Stimulated activated CD4-positive, alpha-beta T cell treated with anti-CD3 and anti-CD28 coated beads, Interleukin-1b, Interleukin-23, amount 100 ng/mL, for 24 hours (primary cell): ENCODE measurements at regions not wholly inside any gene's neighbourhood (a gene's known extent, or its start where the extent isn't known, plus 50 kb on each side); places are given as distances from the start of the nearest gene placed in this dataset.
"Not testable (repeated sequence)": the region's sequence is repeated elsewhere in the genome, so short reads cannot be mapped to it uniquely, and the experiment has no call there.

Source experiments
- DNase-seq, 4 experiments: peaks; one replicate each; pipeline ENCODE4 v3.0.0-alpha.2; 2020; ENCODE audit warnings: low read depth in 4 of 4, low spot score in 1 of 4

GRCh38 chr22:42217752-42218280 is 52.6 kb downstream of the TCF20 start:
- no peak for DNase-seq

DNA sequence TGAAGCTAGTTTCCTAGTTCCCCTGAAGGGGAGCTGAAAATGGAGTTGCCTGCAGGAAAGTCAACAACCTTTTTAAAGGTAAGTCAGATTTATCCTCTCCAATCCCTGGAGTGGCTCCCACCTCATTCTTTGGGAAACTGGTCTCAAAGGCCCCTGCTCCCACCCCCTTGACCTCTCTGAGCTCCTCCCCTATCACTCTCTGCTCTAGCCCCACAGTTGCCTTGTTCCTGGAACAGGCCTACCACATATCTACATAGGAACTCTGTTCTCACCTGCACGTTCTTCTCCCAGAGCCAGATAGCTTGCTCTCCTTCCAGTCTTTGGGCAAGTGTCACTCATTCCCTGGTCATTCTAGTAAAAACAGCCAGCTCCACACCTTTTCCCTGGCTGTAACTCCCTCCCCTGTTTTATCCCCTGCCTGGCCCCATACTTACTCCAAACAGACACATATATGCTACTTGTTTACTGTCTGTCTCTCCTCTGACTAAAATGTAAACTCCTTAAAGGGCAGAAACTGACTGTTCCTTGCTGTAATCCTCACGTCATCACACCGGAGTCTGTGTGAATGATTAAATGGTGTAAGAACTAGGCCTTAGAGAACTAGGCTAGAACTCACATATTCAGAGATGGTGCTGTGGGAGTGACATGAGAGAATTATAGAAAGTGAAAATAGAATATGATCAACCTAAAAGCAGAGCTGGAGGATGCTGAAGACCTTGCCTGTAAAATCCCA is 53.3 kb downstream of the TCF20 start:
- DNase-seq = peak in 1 of 4 experiments; percentile 7

- no peak for DNase-seq
Measured at GRCh38 chr22:42214633-42215415, 55.6 kb downstream of the TCF20 start.

- DNase-seq = no peak
Measured at GRCh38 chr22:42208362-42208761, 62.1 kb downstream of the TCF20 start.

DNA sequence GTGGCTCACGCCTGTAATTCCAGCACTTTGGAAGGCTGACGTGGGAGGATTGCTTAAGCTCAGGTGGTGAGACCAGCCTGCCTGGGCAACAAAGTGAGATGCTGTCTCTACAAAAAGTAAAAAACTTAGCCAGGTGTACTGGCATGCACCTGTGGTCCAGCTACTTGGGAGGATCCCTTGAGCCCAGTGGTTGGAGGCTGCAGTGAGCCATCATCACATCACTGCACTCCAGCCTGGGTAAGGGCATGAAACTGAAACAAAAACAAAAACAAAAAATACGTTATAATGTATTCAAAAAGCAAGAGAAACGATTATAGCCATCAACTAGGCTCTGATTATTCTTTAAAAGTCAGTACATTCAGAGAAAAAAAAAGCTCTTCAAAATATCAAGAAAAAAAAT is 62.5 kb downstream of the TCF20 start:
- no peak for DNase-seq

DNA sequence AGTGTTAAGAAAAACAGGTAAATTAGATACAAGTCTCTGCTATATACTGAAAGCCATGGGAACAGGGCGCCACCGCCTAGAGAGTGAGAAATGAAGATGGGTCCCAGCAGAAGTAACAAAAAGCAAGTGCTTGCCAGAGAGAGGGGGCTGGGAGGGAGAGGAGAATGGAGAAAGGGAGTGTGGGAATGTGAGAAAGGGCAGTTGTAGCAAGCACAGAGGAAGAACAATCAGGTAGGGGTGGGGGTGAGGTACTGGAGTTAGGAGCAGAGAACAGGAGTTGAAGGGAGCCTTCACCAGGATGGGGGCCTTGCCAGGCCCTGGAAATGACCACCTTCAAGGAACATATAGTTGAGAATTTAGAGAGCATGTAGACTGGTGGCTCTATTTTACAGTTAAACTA is 66.8 kb downstream of the TCF20 start:
- no peak for DNase-seq

- peak in 3 of 4 experiments; percentile 34 to 37 (median 35) for DNase-seq
Measured at GRCh38 chr22:42202669-42203068, 67.8 kb downstream of the TCF20 start.

DNA sequence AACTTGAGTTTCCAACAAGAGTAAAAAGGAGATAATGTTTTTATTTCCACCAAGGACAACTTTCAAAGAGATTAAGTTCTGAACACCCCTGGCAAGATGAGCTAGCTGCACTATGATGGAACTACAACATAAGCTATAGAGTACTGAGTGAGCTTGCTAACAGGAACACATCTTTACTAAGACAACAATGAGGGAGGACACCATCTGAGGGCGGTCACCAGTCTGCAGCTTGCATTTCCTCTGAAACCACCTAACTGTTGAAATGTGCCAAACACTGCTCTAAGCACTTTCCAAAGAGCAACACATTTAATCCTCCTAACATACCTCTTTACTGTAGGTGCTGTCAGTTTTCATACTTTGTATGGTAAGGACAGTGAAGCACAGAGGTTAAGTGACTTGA is 68.4 kb downstream of the TCF20 start:
- DNase-seq = no peak

GRCh38 chr22:42199025-42199424 is 68.4 kb upstream of the CYP2D6 start:
- DNase-seq = no peak

DNA sequence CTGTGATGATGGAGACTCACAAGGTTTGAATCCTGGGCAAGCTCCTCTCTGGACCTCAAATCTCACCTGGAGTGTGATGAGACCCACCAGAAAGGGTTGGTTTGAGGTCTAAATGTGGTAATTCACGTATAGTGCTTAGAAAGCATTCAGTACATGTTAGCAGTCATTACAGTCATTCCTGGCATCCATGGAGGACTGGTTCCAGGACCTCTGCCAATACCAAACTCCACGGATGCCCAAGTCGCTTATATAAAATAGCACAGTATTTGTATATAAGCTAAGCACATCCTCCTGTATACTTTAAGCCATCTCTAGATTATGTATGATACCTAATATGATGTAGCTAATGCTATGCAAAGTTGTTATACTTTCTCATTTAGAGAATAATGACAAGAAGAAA is 67.6 kb upstream of the CYP2D6 start:
- DNase-seq = no peak

DNA sequence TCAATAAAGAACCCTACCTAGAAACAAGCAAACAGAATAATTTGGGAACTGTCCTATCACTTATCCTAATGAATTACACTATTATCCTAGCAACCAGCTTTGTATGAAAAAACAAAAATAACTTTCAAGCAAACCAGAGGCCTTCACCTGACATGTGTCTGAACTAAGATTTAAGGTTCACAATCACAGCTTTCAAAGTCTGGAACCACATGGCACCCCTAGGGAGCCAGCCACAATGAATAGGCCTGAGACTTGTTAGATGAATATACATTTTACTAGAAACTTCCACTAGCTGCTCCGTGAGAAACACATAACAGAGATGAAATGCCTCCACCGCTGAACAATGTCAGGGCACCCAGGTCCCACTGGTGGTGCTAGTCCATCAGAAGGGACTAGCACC is 65.8 kb upstream of the CYP2D6 start:
- no peak for DNase-seq

DNA sequence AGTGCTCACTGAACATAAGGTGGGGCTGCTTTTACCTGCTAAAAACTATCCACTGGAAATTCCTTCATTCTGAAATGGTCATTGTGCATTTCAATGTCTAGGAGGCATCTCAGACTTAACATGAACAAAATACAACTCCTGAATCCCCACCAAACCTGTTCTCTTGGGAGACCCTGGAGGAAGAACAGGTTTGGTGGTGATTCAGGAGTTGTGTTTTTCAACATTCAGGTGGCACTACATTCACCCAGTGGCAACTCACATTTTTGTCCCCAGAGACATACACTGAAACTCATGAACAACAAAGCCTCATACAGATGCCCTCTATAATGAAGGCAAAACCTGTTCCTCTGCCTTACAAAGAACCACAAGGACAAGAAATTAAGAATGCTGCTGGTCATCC is 64.3 kb upstream of the CYP2D6 start:
- no peak for DNase-seq

DNA sequence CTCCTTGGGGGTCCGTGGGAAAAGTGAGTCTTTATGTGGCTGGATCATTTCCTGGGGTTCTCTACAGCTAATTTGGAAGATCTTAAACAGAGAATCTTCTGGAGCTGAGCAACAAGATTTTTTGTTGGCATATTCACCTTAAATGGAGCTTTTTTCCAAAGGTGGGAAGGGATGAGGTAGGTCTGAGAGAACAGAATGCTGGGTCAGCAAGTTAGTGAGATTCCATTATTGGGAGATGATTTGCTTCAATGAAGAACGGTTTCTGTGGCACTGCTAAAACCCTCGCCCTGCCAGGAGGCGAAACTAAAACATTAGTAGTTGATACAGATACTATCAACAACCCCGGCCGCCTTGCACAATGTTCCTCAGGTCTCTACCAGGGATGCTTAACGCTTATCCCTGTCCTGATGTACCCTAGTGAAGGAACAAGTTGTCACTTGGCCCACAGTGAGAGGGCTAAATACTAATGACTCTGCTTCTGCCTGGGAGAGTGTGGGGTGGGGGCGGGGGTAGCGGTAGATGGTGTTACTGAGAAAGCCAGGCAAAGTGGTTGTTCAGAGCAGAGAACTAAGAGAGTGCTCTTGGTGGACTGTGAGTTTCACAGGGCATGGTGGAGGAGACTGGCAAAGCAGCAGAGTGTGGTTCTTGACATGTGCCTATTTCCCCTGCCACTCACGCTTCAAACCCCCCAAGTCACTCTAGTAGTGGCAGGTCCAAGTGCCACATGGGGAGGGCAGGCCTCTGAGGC is 63.7 kb upstream of the CYP2D6 start:
- DNase-seq = no peak

- DNase-seq = no peak
Measured at GRCh38 chr22:42192547-42192946, 61.9 kb upstream of the CYP2D6 start.

GRCh38 chr22:42190274-42190673 is 59.7 kb upstream of the CYP2D6 start:
- no peak for DNase-seq

DNA sequence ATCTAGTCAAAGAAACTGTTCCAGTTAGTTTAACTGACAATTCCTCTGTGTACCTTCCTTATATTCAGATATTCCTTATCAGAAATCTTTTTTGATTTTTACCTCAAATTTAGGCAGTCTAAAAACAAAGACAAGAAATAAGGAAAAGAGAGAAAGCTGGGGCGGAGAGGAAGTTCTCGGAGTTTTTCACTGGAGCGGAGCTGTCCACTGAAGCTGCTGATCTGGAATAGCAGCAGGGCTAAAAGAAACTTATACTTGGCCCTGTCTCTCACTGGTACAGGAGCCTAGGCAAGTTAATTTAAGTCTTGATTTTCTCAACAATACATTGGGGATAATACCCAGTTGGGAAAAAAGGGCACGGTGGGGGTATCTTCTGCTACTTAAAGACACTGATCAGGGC is 59.2 kb upstream of the CYP2D6 start:
- DNase-seq = no peak

DNA sequence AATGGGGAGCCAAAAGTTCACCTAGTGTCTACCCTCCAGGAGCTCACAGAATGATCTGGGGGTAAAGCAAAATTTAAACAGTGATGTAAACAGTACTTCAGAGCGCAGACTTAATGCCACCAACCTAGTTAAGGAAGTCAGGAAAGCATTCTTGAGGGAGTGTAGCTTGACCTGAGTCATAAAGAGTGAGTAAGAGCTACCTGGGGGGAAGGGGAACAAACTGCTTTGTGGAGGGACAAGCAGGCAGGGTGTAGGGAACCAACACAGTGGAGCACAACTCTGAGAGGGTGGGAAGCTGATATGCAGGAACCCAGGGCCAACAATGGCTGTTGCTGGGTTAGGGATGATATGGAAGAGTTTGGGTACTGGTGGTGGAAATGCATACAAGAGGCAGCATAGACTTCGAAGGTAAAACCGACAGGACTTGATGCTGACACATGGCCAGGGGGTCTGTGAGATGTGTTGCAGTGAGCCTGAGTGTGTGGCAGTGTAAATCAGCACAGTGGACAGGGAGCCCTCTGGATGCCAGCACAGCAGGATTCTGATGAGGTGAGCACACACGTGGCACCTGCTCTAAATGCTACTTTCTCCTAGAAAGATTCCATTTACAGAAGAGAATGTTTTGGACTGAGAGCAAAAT is 58.3 kb upstream of the CYP2D6 start:
- no peak for DNase-seq

DNA sequence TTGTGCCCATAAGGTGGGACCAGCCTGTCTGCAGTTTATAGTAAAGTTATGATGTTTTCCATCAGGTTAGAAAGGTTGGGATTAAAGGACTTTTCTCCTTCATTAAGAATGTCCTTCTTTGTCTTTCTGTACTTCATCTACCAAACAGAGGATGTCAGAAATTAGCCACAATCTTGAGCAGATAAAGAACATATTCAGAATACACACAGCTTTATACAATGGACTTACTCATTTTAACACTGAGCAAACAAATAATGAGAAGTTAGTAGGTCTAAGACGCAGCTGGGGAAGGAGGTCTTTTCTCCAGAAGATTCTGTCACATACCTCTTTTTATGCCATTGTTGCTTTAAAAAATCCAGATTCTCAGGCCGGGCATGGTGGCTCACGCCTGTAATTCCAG is 57.0 kb upstream of the CYP2D6 start:
- no peak for DNase-seq

GRCh38 chr22:42185915-42186439 is 55.4 kb upstream of the CYP2D6 start:
- DNase-seq = no peak

DNA sequence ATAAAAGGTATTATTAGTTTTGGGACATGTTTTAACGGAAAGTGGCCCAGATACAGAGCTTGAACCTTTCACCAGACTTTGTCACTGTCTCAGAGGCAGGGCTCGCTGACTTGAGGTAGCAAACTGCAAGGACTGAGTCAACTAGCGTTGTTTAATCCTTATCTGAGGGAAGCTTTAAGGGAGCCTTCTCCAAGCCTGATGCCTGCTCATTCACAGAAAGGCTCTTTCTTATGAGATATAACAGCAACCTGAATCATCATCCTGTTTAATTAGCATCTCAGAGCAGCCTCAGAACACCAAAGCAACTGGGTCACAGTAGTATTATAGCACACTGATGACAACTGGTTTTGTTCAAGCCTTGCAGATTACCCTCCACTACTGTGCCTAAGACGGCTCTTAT is 54.2 kb upstream of the CYP2D6 start:
- DNase-seq = no peak

DNA sequence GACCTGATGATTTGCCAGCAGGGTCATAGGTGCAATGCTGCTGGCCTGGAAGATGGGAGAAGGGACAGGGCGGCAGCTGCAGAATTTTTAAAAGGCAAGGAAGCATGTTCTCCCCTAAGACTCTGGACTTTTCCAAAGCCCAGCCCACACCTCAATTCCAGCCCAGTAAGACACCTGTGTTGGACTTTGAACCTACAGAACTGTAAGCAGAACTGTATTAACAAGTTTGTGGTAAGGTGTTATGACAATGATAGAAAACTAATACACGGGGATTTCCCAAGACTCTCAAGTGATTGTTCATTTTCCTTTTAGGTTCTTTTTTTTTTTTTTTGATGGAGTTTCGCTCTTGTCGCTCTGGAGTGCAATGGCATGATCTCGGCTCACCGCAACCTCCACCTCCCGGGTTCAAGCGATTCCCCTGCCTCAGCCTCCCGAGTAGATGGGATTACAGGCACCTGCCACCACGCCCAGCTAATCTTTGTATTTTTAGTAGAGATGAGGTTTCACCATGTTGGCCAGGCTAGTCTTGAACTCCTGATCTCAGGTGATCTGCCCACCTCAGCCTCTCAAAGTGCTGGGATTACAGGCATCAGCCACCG is 53.0 kb upstream of the CYP2D6 start:
- DNase-seq = not testable (repeated sequence)
